Pulmonary artery endothelial cell (primary cell): ENCODE measurements at regions not wholly inside any gene's neighbourhood (a gene's known extent, or its start where the extent isn't known, plus 50 kb on each side); places are given as distances from the start of the nearest gene placed in this dataset.

ENCODE experiments used
- DNase-seq: peaks from one replicate; pipeline ENCODE4 v3.0.0-alpha.2; 2011; ENCODE audit warnings: low read depth, low spot score

- no peak for DNase-seq
Measured at GRCh38 chr1:80457409-80457808, 1343.3 kb upstream of the ADGRL2 start.

- DNase-seq, result no peak
Measured at GRCh38 chr1:80453775-80454174, 1347.0 kb upstream of the ADGRL2 start.

DNA sequence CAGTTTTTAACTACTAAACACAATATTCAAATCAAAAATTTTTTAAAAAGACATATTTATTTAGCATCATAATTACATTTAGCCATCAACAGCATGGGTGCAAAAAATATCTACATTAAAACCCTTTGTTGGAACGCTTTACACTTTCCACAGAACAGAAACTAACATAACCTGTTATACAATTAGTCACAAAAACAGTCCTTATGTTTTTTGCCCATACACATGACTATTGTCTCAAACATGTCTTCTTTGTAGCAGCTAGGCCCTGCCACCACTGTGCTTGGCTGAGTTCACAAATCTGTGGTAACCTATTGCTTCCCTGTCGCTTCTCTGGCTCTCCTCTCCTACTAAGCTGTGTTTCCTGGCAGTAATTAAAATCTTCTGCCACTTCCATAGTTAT is 1350.0 kb upstream of the ADGRL2 start:
- no peak for DNase-seq

DNA sequence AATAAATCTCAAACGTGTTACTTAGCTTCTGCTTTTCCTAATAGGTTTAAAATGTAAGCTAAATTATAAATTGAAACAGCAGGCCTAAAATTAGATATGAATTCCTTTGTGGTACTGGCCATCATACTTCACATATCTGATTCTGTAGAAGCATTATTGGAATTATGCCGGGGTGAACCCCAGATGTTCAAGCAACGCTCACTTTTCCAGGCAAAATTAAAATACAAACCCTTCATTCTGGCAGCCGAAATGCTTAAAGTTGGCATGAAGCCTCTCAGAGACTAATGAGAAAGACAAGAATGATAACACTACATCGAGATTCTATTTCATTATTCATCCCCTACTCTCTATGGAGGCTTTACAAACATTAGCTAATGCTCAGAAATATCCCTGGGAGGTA is 1352.7 kb upstream of the ADGRL2 start:
- DNase-seq, result no peak

DNA sequence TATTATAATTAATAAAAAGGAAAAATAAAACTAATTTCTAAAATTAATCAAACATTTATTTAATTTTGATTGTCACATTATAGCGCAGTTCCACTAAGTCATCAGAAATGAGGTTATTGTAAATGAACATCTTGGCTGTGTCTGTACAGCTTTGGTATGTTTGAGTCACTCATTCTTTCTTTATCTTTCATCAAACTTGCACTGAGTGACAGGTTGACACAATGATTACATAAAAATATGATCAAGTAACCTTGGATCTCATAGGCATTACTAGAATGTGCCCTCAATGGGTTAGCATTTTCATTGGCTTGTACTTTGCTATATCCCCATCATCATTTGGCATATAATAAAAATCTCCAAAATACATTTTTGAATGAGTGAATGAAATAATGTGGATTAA is 1353.2 kb upstream of the ADGRL2 start:
- no peak for DNase-seq

GRCh38 chr1:80445033-80445432 is 1355.7 kb upstream of the ADGRL2 start:
- no peak for DNase-seq

- no peak for DNase-seq
Measured at GRCh38 chr1:80444171-80444570, 1356.6 kb upstream of the ADGRL2 start.

DNA sequence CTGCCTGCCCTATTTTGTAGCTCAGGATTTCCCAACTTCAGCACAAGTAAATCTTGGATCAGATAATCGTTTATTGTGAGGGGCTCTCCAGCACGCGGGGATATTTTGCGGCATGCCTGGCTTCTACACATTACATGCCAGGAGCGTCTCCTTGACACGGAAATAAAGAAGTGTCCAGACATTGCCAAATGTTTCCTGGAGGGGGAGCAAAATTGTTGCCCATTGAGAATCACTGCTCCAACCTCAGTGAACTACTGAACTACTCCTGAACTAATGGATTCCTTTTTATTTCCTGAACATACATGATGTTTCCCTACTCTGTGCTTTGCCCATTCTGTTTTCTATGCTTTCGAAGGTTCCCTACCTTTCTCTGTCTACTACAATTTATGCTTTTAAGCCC is 1359.1 kb upstream of the ADGRL2 start:
- no peak for DNase-seq

- DNase-seq, result no peak
Measured at GRCh38 chr1:80436851-80437250, 1363.9 kb upstream of the ADGRL2 start.

DNA sequence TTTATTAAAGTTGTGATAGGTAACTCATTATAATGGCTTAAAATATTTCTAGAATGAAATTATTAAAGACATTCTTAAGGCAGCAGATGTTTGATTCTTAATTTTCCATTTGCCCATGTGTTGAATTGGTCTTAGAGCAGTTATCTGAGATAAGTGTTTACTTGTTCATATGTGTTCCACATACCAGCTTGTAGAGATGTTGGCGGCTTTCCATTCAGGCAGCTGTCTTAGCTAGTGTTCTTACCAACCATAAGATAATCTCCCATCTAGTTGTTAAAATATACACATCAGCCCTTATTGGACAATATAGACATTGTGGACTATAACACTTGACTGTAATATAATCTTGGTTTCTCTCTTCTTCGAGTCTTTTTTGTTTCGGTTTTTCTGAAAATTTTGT is 1372.9 kb upstream of the ADGRL2 start:
- DNase-seq, result no peak

DNA sequence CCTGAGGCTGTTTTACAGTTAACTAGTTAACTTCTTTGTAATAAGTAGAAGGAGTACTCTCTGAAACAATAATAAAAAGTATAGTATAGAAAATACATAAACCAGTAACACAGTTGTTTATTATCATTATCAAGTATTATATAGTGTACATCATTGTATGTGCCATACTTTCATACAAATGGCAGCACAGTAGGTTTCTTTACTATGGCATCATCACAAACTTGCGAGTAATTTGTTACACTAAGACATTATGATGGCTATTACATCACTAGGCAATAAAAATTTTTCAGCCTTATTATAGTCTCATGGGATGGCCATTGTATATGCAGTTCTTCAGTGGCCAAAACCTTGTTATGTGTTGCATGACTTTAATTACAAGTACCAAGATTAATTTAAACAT is 1376.5 kb upstream of the ADGRL2 start:
- DNase-seq, result no peak

GRCh38 chr1:80418134-80418533 is 1382.6 kb upstream of the ADGRL2 start:
- no peak for DNase-seq

GRCh38 chr1:80417671-80418070 is 1383.1 kb upstream of the ADGRL2 start:
- DNase-seq, result no peak

GRCh38 chr1:80413969-80414368 is 1386.8 kb upstream of the ADGRL2 start:
- no peak for DNase-seq

GRCh38 chr1:80410233-80410632 is 1390.5 kb upstream of the ADGRL2 start:
- DNase-seq, result no peak

DNA sequence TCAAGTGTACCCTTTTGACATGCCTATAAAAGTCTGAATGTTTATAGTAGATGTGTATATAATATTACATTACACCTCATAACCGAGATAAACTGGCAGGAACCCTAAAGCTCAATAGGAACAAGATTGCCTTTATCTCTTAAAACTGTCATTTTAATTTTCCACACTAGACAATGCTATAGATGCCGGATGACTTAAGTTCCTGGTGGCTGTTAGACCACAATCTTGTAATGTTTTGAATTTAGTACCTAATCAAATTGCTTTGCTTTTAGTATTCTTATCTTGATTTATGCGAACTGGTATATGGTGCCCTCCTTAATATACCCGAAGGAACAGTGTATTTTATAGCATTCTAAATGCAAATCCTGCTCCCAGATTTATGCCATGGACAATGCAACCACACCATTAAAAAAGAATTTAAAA is 1397.0 kb upstream of the ADGRL4 start:
- no peak for DNase-seq

- no peak for DNase-seq
Measured at GRCh38 chr1:80402625-80403024, 1396.1 kb upstream of the ADGRL4 start.

DNA sequence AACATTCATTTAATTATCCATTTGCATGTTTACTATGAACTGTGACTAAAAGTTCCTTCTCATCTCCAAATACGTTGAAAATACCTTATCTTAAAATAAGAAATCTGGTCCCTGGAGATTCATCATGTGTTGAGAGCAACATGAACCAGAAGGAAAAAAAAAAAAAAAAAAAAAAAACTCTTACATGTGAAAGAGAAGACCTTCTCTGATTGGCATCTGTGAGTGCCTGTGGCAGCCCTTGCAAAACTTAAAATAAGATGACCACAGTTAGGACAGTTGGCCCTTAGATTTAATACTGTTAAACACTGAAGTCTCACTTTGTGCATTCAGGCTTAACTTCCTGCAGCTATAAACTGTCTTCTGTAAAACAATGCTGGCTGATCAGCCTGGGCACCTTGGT is 1395.2 kb upstream of the ADGRL4 start:
- DNase-seq, result no peak

DNA sequence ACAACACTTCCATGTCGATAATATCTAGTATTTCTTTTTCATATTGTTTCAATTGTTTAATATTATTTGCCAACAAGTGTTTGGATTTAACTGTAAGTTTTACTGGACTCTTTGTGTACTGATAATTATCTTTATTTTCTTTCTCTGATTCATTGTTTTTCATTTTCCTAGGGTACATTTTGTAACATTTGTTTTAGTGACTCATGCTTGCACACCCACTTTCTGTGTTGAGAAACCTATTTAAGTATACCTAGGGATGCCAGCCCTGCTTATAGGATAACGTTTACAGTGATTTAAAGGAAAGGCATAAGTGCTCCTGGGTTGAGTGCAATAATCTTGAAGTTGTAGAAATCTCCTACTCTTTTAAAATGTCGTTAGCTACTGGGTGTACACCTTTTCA is 1386.0 kb upstream of the ADGRL4 start:
- no peak for DNase-seq

- no peak for DNase-seq
Measured at GRCh38 chr1:80385650-80386049, 1379.1 kb upstream of the ADGRL4 start.

DNA sequence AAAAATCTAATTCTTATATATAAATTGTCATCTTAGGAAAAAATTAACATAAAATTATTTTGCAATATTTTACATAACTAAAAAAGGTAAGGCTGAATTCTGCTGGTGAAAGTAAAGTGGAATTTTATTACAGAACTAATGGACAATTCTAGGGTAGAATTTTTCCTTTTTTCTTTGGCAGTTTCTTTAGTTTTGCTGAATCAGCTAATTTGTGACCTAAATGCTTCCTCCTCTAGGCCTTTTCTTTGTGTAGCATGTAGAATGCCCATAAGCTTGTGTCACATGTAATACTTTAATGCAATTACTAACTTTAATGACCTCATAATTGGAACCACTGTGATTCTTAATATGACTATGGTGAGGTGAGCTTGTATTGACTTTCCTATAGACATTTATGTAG is 1378.4 kb upstream of the ADGRL4 start:
- DNase-seq, result no peak

DNA sequence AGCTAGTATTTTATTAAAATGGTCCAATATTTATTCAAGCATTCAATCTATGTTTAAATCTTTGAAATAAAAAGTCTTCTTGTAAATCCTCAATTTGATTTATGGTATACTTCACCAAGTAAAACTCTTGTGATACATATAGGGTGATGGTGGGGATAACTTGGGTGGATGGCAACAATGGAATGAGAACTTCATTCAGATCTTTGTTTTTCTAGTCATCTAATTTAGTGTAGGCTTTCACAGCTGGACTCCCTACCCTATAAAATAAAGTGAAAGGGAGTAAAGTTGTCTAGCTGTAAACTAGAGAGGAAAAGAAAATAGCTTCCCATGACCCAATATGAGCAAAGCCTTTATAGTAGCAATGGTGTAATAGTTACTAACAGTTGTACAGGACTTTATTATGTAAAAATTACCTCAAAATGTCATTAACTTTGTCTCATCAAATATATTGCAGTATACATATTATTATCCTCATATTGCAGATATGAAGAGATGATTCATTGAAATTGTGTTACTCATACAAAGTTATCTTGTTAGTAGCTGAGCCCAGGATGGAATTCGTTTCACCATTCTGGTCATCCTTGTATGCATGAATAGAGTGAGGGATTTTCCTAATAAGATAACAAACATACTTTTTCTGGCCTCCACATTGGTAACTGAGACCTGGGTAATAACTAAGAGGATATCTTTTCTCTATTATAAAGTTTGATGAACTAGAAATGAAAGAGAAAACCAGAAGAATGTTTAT is 1377.7 kb upstream of the ADGRL4 start:
- DNase-seq, result no peak

- DNase-seq, result no peak
Measured at GRCh38 chr1:80375662-80376061, 1369.1 kb upstream of the ADGRL4 start.

- no peak for DNase-seq
Measured at GRCh38 chr1:80375109-80375508, 1368.6 kb upstream of the ADGRL4 start.
